ENCODE measurements at regions not wholly inside any gene's neighbourhood (a gene's known extent, or its start where the extent isn't known, plus 50 kb on each side); places are given as distances from the start of the nearest gene placed in this dataset.
"Not testable (repeated sequence)": the region's sequence is repeated elsewhere in the genome, so short reads cannot be mapped to it uniquely, and the experiment has no call there.

DNA sequence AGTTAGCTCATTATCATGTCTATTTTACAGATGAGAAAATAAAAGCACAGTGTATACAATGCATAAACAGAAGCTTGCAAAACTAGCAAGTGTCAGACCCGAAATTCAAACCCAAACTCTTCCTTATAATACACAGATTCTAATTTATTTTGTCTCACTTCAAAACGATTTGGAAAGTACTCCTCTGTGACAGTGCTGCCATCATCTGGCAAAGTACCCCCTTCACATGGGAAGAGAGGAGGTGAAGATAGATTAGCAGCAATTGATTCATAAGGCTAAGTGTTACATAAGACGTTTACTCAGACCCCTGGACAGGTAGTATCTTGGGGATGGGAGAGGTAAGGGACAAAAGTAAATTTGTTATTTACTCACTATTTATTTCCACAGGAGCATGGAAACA lies 744.0 kb upstream of the SGO1 start:
- H3K4me1 Mint-ChIP-seq: no peaks in the 10 kb centered on the region
- WGBS (ENCODE audit: insufficient coverage): no CpG with 5 or more reads among the region's 3 CpGs
- no peak overlapping the region for H3K4me3 Mint-ChIP-seq
- Histone ChIP-seq H3K79me2 (ENCODE audit: insufficient read depth, low read length) (no peaks in the 10 kb centered on the region), H3K4me3 (replicated peaks in 1 of 3; ENCODE audit: low read depth in 2 of 3, low read length in 3 of 3) (no peak overlapping the region), H4K20me1 (ENCODE audit: insufficient read depth, low read length) (no peaks in the 10 kb centered on the region), H3K4me1 (ENCODE audit: control insufficient read depth in 1 of 2, insufficient read depth in 2 of 2, low read length in 2 of 2) (no peaks in the 10 kb centered on the region), H3K9me3 (replicated peaks in 1 of 2; ENCODE audit: control insufficient read depth in 1 of 2, insufficient read depth in 1 of 2, low read length in 2 of 2) (peaks cover 0 to 7% of the 10 kb centered on the region in 2 donors), H3K27ac (ENCODE audit: low read depth in 1 of 2, low read length in 2 of 2) (no peak overlapping the region), H3K36me3 (replicated peaks in 1 of 2; ENCODE audit: control insufficient read depth in 1 of 2, insufficient read depth in 2 of 2, low read length in 2 of 2) (no peaks in the 10 kb centered on the region), H3K4me2 (replicated peaks; ENCODE audit: extremely low read depth, low read length, poor library complexity, severe bottlenecking) (no peak overlapping the region), H2AFZ (ENCODE audit: insufficient read depth, low read depth, low read length, poor library complexity, severe bottlenecking) (no peak overlapping the region), H3K27me3 (ENCODE audit: control insufficient read depth in 2 of 2, insufficient read depth in 2 of 2, low read length in 2 of 2) (no peaks in the 10 kb centered on the region), H3K9ac (ENCODE audit: insufficient read depth, low read length, poor library complexity, severe bottlenecking) (no peak overlapping the region)
- no peaks in the 10 kb centered on the region for H3K36me3 Mint-ChIP-seq
- TF ChIP-seq CTCF (IDR thresholded peaks at IDR 0.05): no peak
- DNase-seq: no peak
- intact Hi-C loops (cut with micrococcal nuclease): no loop called here
- H3K27me3 Mint-ChIP-seq (ENCODE audit: low read depth in 3 of 3): no peaks in the 10 kb centered on the region
- peaks cover 0 to 9% (median 2%) of the 10 kb centered on the region in 7 donors for H3K9me3 Mint-ChIP-seq
- H3K27ac Mint-ChIP-seq: no peak overlapping the region

GRCh38 chr3:20924646-20925385 lies 738.8 kb upstream of the SGO1 start:
- Histone ChIP-seq H4K20me1 (ENCODE audit: insufficient read depth, low read length) (no peaks in the 10 kb centered on the region), H3K79me2 (ENCODE audit: insufficient read depth, low read length) (no peaks in the 10 kb centered on the region), H3K9me3 (replicated peaks in 1 of 2; ENCODE audit: control insufficient read depth in 1 of 2, insufficient read depth in 1 of 2, low read length in 2 of 2) (peaks cover 0 to 8% of the 10 kb centered on the region in 2 donors), H3K27ac (ENCODE audit: low read depth in 1 of 2, low read length in 2 of 2) (no peak overlapping the region), H3K4me1 (ENCODE audit: control insufficient read depth in 1 of 2, insufficient read depth in 2 of 2, low read length in 2 of 2) (no peaks in the 10 kb centered on the region), H3K27me3 (ENCODE audit: control insufficient read depth in 2 of 2, insufficient read depth in 2 of 2, low read length in 2 of 2) (no peaks in the 10 kb centered on the region), H3K9ac (ENCODE audit: insufficient read depth, low read length, poor library complexity, severe bottlenecking) (no peak overlapping the region), H3K4me3 (replicated peaks in 1 of 3; ENCODE audit: low read depth in 2 of 3, low read length in 3 of 3) (no peak overlapping the region), H2AFZ (ENCODE audit: insufficient read depth, low read depth, low read length, poor library complexity, severe bottlenecking) (no peak overlapping the region), H3K4me2 (replicated peaks; ENCODE audit: extremely low read depth, low read length, poor library complexity, severe bottlenecking) (no peak overlapping the region), H3K36me3 (replicated peaks in 1 of 2; ENCODE audit: control insufficient read depth in 1 of 2, insufficient read depth in 2 of 2, low read length in 2 of 2) (no peaks in the 10 kb centered on the region)
- TF ChIP-seq CTCF (IDR thresholded peaks at IDR 0.05): no peak
- Mint-ChIP-seq H3K4me1 (no peaks in the 10 kb centered on the region), H3K4me3 (no peak overlapping the region), H3K36me3 (no peaks in the 10 kb centered on the region), H3K9me3 (peaks cover 0 to 15% (median 10%) of the 10 kb centered on the region in 7 donors), H3K27ac (no peak overlapping the region), H3K27me3 (ENCODE audit: low read depth in 3 of 3) (no peaks in the 10 kb centered on the region)
- DNase-seq: no peak
- intact Hi-C loops (cut with micrococcal nuclease): no loop called here
- 0% methylated on average over 1 of the region's 5 CpGs for WGBS (ENCODE audit: insufficient coverage)

DNA sequence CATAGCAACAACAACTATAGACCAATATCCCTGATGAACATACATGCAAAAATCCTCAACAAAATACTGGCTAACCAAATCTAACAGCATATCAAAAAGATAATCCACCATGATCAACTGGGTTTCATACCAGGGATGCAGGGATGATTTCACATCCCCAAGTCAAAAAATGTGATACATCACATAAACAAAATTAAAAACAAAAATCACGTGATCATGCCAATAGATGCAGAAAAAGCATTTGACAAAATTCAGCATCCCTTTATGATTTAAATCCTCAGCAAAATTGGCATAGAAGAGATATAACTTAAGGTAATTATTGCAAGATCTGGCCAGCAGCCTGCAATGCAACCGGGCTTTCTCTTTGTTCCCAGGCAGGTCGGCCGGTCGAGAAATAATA lies 735.1 kb upstream of the SGO1 start:
- H2AFZ ChIP-seq (ENCODE audit: insufficient read depth, low read depth, low read length, poor library complexity, severe bottlenecking); H3K4me1 ChIP-seq (ENCODE audit: control insufficient read depth in 1 of 2, insufficient read depth in 2 of 2, low read length in 2 of 2); H3K79me2 ChIP-seq (ENCODE audit: insufficient read depth, low read length); H3K27me3 ChIP-seq (ENCODE audit: control insufficient read depth in 2 of 2, insufficient read depth in 2 of 2, low read length in 2 of 2); H3K4me3 ChIP-seq (replicated peaks in 1 of 3; ENCODE audit: low read depth in 2 of 3, low read length in 3 of 3); H3K27ac Mint-ChIP-seq; H4K20me1 ChIP-seq (ENCODE audit: insufficient read depth, low read length); H3K27me3 Mint-ChIP-seq (ENCODE audit: low read depth in 3 of 3); H3K4me1 Mint-ChIP-seq; H3K36me3 Mint-ChIP-seq; H3K9ac ChIP-seq (ENCODE audit: insufficient read depth, low read length, poor library complexity, severe bottlenecking); H3K4me3 Mint-ChIP-seq; H3K36me3 ChIP-seq (replicated peaks in 1 of 2; ENCODE audit: control insufficient read depth in 1 of 2, insufficient read depth in 2 of 2, low read length in 2 of 2); H3K27ac ChIP-seq (ENCODE audit: low read depth in 1 of 2, low read length in 2 of 2); DNase-seq; intact Hi-C loops (cut with micrococcal nuclease); H3K4me2 ChIP-seq (replicated peaks; ENCODE audit: extremely low read depth, low read length, poor library complexity, severe bottlenecking): not testable (repeated sequence)
- no CpG with 5 or more reads among the region's 5 CpGs for WGBS (ENCODE audit: insufficient coverage)
- peaks cover 4 to 27% (median 13%) of the 10 kb centered on the region in 7 donors for H3K9me3 Mint-ChIP-seq
- H3K9me3 ChIP-seq (replicated peaks in 1 of 2; ENCODE audit: control insufficient read depth in 1 of 2, insufficient read depth in 1 of 2, low read length in 2 of 2): peaks cover 11 to 21% of the 10 kb centered on the region in 2 donors

All from CD14-positive monocyte (primary cell).